PC-3 (cell line): ENCODE measurements at regions not wholly inside any gene's neighbourhood (a gene's known extent, or its start where the extent isn't known, plus 50 kb on each side); places are given as distances from the start of the nearest gene placed in this dataset.

Experiments
- ATAC-seq: fragments of 200-7000 bp; cut with Tn5 transposase; 2 replicates; pipeline ENCODE4 v1.9.1; 2020; ENCODE audit warnings: mild to moderate bottlenecking, moderate library complexity
- BruUV-seq: library from RNA; stranded (reverse); fragments of 400-500 nt; replicated peaks from 2 replicates; lab custom pipeline; 2021; lab: Mats Ljungman, UMichigan
- CTCF ChIA-PET: fragments of 300-600 bp; sonication (Branson Sonifier 250); formaldehyde crosslinking; loops from one replicate; lab custom pipeline; 2022; ENCODE audit warnings: antibody characterized with exemption; lab: Charles Lee
- POLR2A ChIA-PET: fragments of 300-600 bp; sonication (Branson Sonifier 250); formaldehyde crosslinking; loops from one replicate; lab custom pipeline; 2022; ENCODE audit warnings: antibody characterized with exemption; ENCODE audit not compliant: unreplicated experiment; lab: Charles Lee
- DNase-seq: peaks from one replicate; pipeline ENCODE4 v3.0.0-alpha.2; 2015
- H2AFZ ChIP-seq: fragments of 300-600 bp; sonication (generic); 2 replicates; pipeline ENCODE4 v1.6.0; 2016; ENCODE audit warnings: antibody characterized with exemption, low read length
- H3F3A ChIP-seq: fragments of 300-600 bp; sonication (generic); one replicate; pipeline ENCODE4 v1.6.0; 2017; ENCODE audit warnings: antibody characterized with exemption, low read length, control low read depth, mild to moderate bottlenecking; ENCODE audit not compliant: unreplicated experiment
- H3K27ac ChIP-seq: fragments of 300-600 bp; sonication (generic); 2 replicates; pipeline ENCODE4 v1.5.1; 2016; ENCODE audit warnings: mild to moderate bottlenecking, low read length
- H3K27me3 ChIP-seq: fragments of 300-600 bp; sonication (generic); 2 replicates; pipeline ENCODE4 v1.6.1; 2016; ENCODE audit warnings: low read length, mixed read lengths
- H3K36me3 ChIP-seq: fragments of 300-600 bp; sonication (generic); 2 replicates; pipeline ENCODE4 v1.6.1; 2016; ENCODE audit warnings: low read depth, mixed run types, low read length, mixed read lengths
- H3K4me1 ChIP-seq: fragments of 300-600 bp; sonication (generic); 2 replicates; pipeline ENCODE4 v1.5.1; 2016; ENCODE audit warnings: low read length; ENCODE audit not compliant: insufficient read depth
- H3K4me2 ChIP-seq: fragments of 300-600 bp; sonication (generic); 2 replicates; pipeline ENCODE4 v1.6.0; 2016; ENCODE audit warnings: low read length
- H3K4me3 ChIP-seq: fragments of 300-600 bp; sonication (generic); 2 replicates; pipeline ENCODE4 v1.5.1; 2016; ENCODE audit warnings: mild to moderate bottlenecking, low read length, mixed read lengths
- H3K79me2 ChIP-seq: fragments of 300-600 bp; sonication (generic); 2 replicates; pipeline ENCODE4 v1.6.1; 2017; ENCODE audit warnings: low read length, mixed read lengths
- H3K9ac ChIP-seq: fragments of 300-600 bp; sonication (generic); 2 replicates; pipeline ENCODE4 v1.6.0; 2016; ENCODE audit warnings: mild to moderate bottlenecking, low read length
- H3K9me2 ChIP-seq: fragments of 300-600 bp; sonication (generic); replicated peaks from 2 replicates; pipeline ENCODE4 v1.6.1; 2016; ENCODE audit warnings: mixed run types, low read length, mixed read lengths
- H3K9me3 ChIP-seq: fragments of 300-600 bp; sonication (generic); 2 replicates; pipeline ENCODE4 v1.6.1; 2016; ENCODE audit warnings: low read length, mixed read lengths
- H4K20me1 ChIP-seq: fragments of 300-600 bp; sonication (generic); 2 replicates; pipeline ENCODE4 v1.6.1; 2016; ENCODE audit warnings: low read length, mixed read lengths
- EZH2 ChIP-seq: fragments of 300-600 bp; sonication (generic); IDR thresholded peaks from one replicate; pipeline ENCODE4 v1.6.1; 2017; ENCODE audit warnings: antibody characterized with exemption, mild to moderate bottlenecking, low read length; ENCODE audit not compliant: unreplicated experiment
- EZH2phosphoT487 ChIP-seq: fragments of 300-600 bp; sonication (generic); IDR thresholded peaks from 2 replicates; pipeline ENCODE4 v1.6.1; 2018; ENCODE audit warnings: mild to moderate bottlenecking, antibody characterized with exemption, low read length, borderline replicate concordance
- intact Hi-C: fragments of 100-400 bp; cut with micrococcal nuclease; formaldehyde crosslinking; loops from 2 replicates; pipeline ENCODE4 v1.9.0; 2023
- TF ChIP-seq, protein P1 (sequence below): fragments of 300-600 bp; sonication (generic); conservative IDR thresholded peaks from 2 replicates; pipeline ENCODE4 v1.5.1; 2017; ENCODE audit warnings: antibody characterized with exemption, low read depth, mild to moderate bottlenecking, low read length

DNA sequence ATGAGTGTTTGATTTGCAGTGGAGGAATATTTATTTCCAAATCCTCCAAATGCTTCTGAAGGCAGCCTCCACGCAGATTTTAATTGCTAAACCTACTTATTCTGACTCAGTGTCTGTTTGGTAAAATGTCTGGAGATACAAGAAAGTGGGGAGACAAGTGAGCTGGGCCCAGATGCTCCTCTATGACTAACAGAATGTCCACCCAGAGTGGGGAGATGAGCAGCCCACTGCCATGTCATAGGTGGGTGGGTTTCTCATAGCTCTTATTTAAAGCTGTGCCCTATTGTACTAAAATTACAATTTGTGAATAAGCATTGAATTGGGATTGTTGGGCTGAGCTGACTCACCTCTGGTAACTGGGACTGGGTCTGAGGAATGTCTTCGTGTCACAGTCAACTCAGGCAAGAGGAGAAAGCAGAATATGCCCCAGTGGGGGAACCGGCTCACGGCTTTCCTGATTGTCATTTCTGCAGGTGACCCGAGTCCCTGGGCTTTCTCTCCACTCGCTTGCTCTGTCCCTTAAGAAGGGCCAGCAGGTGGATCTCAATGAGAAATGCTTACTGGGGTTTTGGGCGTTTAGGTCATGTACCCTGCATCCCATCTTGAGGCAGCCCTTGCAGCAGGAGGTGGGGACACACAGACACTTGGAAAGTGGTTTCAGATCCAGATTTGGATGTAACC, 116.3 kb upstream of the SPRED2 start:
- H3K9me2 ChIP-seq, result no peaks in the 10 kb centered on the region
- H3K9me3 ChIP-seq, result no peaks in the 10 kb centered on the region
- H3K27ac ChIP-seq, result no peak overlapping the region
- CTCF ChIA-PET, result no interaction called here
- TF ChIP-seq EZH2phosphoT487, result no peak
- TF ChIP-seq, protein P1, sequence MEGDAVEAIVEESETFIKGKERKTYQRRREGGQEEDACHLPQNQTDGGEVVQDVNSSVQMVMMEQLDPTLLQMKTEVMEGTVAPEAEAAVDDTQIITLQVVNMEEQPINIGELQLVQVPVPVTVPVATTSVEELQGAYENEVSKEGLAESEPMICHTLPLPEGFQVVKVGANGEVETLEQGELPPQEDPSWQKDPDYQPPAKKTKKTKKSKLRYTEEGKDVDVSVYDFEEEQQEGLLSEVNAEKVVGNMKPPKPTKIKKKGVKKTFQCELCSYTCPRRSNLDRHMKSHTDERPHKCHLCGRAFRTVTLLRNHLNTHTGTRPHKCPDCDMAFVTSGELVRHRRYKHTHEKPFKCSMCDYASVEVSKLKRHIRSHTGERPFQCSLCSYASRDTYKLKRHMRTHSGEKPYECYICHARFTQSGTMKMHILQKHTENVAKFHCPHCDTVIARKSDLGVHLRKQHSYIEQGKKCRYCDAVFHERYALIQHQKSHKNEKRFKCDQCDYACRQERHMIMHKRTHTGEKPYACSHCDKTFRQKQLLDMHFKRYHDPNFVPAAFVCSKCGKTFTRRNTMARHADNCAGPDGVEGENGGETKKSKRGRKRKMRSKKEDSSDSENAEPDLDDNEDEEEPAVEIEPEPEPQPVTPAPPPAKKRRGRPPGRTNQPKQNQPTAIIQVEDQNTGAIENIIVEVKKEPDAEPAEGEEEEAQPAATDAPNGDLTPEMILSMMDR, result no peak
- no peak for TF ChIP-seq EZH2
- DNase-seq (no peak), ATAC-seq (no peak)
- POLR2A ChIA-PET, result no interaction called here
- no peaks in the 10 kb centered on the region for H3K27me3 ChIP-seq
- H3K9ac ChIP-seq, result no peak overlapping the region
- no peaks in the 10 kb centered on the region for H4K20me1 ChIP-seq
- H3K4me1 ChIP-seq, result peaks cover 10% of the 10 kb centered on the region
- BruUV-seq, result no TSS peak
- H3F3A ChIP-seq, result no peaks in the 10 kb centered on the region
- intact Hi-C loops, result no loop called here
- H3K79me2 ChIP-seq, result no peaks in the 10 kb centered on the region
- no peak overlapping the region for H3K4me2 ChIP-seq
- no peaks in the 10 kb centered on the region for H3K36me3 ChIP-seq
- no peak overlapping the region for H2AFZ ChIP-seq
- H3K4me3 ChIP-seq, result no peak overlapping the region

DNA sequence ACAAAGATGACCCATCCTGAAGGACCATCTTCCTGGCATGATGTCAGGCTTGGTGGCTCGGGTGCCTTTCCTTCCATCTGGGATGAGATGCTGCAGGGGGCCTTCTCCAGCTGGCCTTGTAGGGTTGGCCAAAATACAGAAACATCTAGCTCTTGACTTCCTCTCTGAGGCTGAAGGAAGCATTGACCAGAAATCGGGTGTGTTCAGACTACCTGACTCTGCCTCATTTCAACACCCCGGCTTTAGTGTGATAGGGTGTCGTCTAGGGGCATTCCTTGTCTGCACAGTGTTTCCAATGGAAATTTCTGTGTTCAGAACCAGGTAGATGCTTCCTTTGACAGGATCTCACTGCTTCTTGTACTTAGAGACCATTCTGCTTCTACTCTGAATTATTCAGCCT, 115.7 kb upstream of the SPRED2 start:
- H3K36me3 ChIP-seq, result no peaks in the 10 kb centered on the region
- H3K4me2 ChIP-seq, result no peak overlapping the region
- no peaks in the 10 kb centered on the region for H3K9me3 ChIP-seq
- H3K9ac ChIP-seq, result no peak overlapping the region
- no peaks in the 10 kb centered on the region for H3K9me2 ChIP-seq
- ATAC-seq (no peak), DNase-seq (no peak)
- H4K20me1 ChIP-seq, result no peaks in the 10 kb centered on the region
- H3F3A ChIP-seq, result no peaks in the 10 kb centered on the region
- H3K79me2 ChIP-seq, result no peaks in the 10 kb centered on the region
- H3K4me3 ChIP-seq, result no peak overlapping the region
- H3K27ac ChIP-seq, result no peak overlapping the region
- H3K27me3 ChIP-seq, result no peaks in the 10 kb centered on the region
- POLR2A ChIA-PET, result no interaction called here
- CTCF ChIA-PET, result no interaction called here
- no peak for TF ChIP-seq EZH2
- TF ChIP-seq EZH2phosphoT487, result no peak
- TF ChIP-seq, protein P1, result no peak
- H3K4me1 ChIP-seq, result peaks cover 10% of the 10 kb centered on the region
- H2AFZ ChIP-seq, result no peak overlapping the region
- no TSS peak for BruUV-seq
- intact Hi-C loops, result no loop called here
